Adrenal gland (tissue), 9 donors: ENCODE measurements at regions not wholly inside any gene's neighbourhood (a gene's known extent, or its start where the extent isn't known, plus 50 kb on each side); places are given as distances from the start of the nearest gene placed in this dataset.

Experiments
- DNase-seq, 7 donors: peaks; one replicate each; pipeline ENCODE4 v3.0.0-alpha.2; 2019 to 2020
- H3K27ac ChIP-seq, 5 donors: fragments of 200-600 bp; sonication (generic) in 4 of 5; 1 replicate in 3 of 5; 2 replicates in 2 of 5; pipeline versions ENCODE4 v1.5.1 to v1.8.0; 2016 to 2020; ENCODE audit warnings: mild to moderate bottlenecking in 1 of 5
- H3K27me3 ChIP-seq: fragments of 200-600 bp; 2 replicates; pipeline ENCODE4 v1.8.0; 2021
- H3K36me3 ChIP-seq, 2 donors: fragments of 200-600 bp; replicated peaks in 1 of 2; 1 replicate in 1 of 2; 2 replicates in 1 of 2; pipeline versions ENCODE4 v1.5.1 to v1.8.0; 2018 to 2022
- H3K4me1 ChIP-seq, 2 donors: fragments of 200-600 bp; replicated peaks in 1 of 2; 1 replicate in 1 of 2; 2 replicates in 1 of 2; pipeline versions ENCODE4 v1.5.1 to v1.8.0; 2018 to 2021
- H3K4me3 ChIP-seq, 4 donors: fragments of 200-600 bp; sonication (generic) in 3 of 4; one replicate each; pipeline ENCODE4 v1.5.1; 2016 to 2018
- H3K9me3 ChIP-seq, 3 donors: fragments of 200-600 bp; sonication (generic) in 1 of 3; replicated peaks in 1 of 3; 1 replicate in 2 of 3; 2 replicates in 1 of 3; pipeline versions ENCODE4 v1.5.1 to v1.8.0; 2016 to 2021
- POLR2A ChIP-seq, 2 donors: fragments of 450-650 bp; IDR thresholded peaks; one replicate each; pipeline ENCODE4 v1.6.1; 2017; ENCODE audit warnings: antibody characterized with exemption in 2 of 2, mild to moderate bottlenecking in 2 of 2, moderate library complexity in 1 of 2
- WGBS, 4 donors: extraction: QIAGEN DNeasy Blood & Tissue Kit in 2 of 4; methylation state at CpG; one replicate each; pipeline versions ENCODE4 v1.1.5 to v1.1.7; 2013 to 2017; 5-methylcytosine and 5-hydroxymethylcytosine counted together
- intact Hi-C, 2 donors: fragments of 100-400 bp; cut with DNase I; formaldehyde crosslinking; loops; one replicate each; pipeline versions ENCODE4 v1.14.1 to v1.15.0; 2022 to 2023
- TF ChIP-seq, protein P1 (sequence below), 6 experiments: fragments of 450-650 bp in 4 of 6; fragments of 200-600 bp in 2 of 6; sonication (generic) in 1 of 6; IDR thresholded peaks; 1 replicate in 5 of 6; 2 replicates in 1 of 6; pipeline versions ENCODE4 v1.5.1 to v1.8.0; 2016 to 2021; ENCODE audit warnings: antibody characterized with exemption in 6 of 6, mild to moderate bottlenecking in 2 of 6, moderate library complexity in 1 of 6
- donor health status: healthy with polysubstance abuse.
- donor health status: Bipolar disorder and iron deficiency.
- donor health status: DM: yes; HTN: yes; CAD: no.
- donor health status: DM: no; HTN: no; CAD: no.
- donor health status: DM: no; HTN: no; CAD: no.

DNA sequence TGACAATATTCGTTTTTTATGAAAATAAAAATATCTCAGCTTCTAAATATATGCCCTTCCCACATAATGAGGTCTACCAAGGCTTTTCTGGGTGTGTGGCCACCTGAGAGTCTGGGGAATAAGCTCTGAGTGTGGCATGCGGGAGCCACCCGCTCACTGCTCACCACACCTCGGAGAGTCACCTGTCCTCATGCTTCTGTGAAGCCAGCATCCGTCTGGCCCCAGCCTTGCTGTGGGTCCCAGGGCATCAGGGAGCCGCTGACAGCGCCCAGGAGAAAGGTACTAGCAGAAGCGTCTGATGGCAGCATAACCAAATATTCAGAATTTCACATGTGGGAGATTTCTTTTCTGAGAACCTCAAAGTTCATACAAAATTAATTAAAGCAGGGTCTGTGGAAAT lies 133.2 kb upstream of the IRX4 start:
- H3K4me1 ChIP-seq = no peaks in the 10 kb centered on the region
- intact Hi-C loops = no loop called here
- no peaks in the 10 kb centered on the region for H3K36me3 ChIP-seq
- H3K9me3 ChIP-seq = no peaks in the 10 kb centered on the region
- H3K27me3 ChIP-seq = no peaks in the 10 kb centered on the region
- no peak for DNase-seq
- no peak overlapping the region for H3K4me3 ChIP-seq
- WGBS, 4 donors = 46 to 69% (median 63%) methylated on average over 8 of the region's 8 CpGs
- TF ChIP-seq POLR2A (IDR thresholded peaks at IDR 0.05) = no peak
- TF ChIP-seq, protein P1, sequence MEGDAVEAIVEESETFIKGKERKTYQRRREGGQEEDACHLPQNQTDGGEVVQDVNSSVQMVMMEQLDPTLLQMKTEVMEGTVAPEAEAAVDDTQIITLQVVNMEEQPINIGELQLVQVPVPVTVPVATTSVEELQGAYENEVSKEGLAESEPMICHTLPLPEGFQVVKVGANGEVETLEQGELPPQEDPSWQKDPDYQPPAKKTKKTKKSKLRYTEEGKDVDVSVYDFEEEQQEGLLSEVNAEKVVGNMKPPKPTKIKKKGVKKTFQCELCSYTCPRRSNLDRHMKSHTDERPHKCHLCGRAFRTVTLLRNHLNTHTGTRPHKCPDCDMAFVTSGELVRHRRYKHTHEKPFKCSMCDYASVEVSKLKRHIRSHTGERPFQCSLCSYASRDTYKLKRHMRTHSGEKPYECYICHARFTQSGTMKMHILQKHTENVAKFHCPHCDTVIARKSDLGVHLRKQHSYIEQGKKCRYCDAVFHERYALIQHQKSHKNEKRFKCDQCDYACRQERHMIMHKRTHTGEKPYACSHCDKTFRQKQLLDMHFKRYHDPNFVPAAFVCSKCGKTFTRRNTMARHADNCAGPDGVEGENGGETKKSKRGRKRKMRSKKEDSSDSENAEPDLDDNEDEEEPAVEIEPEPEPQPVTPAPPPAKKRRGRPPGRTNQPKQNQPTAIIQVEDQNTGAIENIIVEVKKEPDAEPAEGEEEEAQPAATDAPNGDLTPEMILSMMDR (IDR thresholded peaks at IDR 0.05) = no peak
- no peak overlapping the region for H3K27ac ChIP-seq

DNA sequence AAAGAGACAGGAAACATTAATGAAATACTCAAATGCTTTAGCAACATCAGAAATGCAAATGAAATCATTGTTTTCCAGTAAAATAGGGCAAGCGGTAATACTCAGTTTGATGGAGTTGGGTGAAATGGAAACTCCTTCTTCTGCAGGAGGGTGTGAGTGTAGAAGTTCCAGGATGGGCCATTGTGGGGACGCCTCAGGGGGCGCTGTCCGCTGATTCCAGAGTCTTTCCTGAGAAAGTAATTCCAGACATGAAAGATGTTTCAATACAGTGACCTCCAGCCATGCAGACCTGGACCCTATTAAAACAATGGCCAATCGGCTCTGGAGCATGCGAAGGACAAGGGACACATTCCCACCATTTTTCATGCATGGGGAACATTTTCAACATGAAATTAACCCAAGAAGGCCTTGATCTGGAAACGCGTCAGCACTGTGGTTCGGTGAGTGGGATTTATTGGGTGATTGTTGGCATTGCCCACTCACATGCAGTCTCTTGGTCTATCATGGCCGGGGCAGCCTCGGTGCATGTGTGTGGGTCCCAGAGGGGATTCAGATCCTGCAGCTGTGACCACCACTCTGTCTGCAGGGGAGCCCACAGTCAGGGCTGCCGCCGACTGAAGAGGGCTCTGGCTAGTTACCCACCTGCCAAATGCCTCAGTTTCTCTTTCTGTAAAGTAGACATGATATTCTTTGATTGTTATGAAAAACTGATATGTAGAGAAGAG lies 132.6 kb upstream of the IRX4 start:
- Histone ChIP-seq H3K36me3 (no peaks in the 10 kb centered on the region), H3K4me1 (no peaks in the 10 kb centered on the region), H3K9me3 (no peaks in the 10 kb centered on the region), H3K27me3 (no peaks in the 10 kb centered on the region), H3K4me3 (no peak overlapping the region), H3K27ac (no peak overlapping the region)
- no peak for TF ChIP-seq POLR2A (IDR thresholded peaks at IDR 0.05)
- TF ChIP-seq, protein P1 (IDR thresholded peaks at IDR 0.05) = no peak
- 69 to 80% (median 75%) methylated on average over 13 of the region's 13 CpGs for WGBS, 4 donors
- intact Hi-C loops = no loop called here
- DNase-seq = no peak

DNA sequence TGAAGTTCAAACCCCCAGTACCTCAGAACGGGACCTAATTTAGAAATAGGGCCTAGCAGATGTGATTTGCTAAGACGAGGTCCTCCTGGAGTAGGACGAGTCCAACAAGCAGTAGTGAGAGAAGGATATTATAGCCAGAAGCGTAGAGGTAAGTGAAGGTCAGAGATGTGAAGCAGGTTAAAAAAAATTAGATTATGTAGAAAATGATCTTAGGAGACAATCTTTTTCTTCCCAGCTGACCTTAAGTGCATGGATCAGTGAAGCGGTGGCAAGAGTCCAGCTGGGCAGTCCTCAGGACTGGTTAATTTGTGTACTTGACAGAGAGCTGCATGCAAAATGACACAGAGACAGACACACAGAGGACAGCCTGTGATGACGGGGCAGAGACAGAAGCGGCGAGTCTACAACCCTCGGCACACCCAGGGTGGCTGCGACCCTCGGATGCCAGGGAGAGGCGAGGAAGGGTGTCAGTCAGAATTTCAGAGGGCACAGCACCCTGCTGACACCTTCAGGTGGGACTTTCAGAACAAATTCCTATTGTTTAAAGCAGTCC lies 131.4 kb upstream of the IRX4 start:
- TF ChIP-seq, protein P1 (IDR thresholded peaks at IDR 0.05) = no peak
- TF ChIP-seq POLR2A (IDR thresholded peaks at IDR 0.05) = no peak
- H3K27ac ChIP-seq = no peak overlapping the region
- intact Hi-C loops = no loop called here
- WGBS, 4 donors = 79 to 82% (median 79%) methylated on average over 12 of the region's 12 CpGs
- no peaks in the 10 kb centered on the region for H3K9me3 ChIP-seq
- H3K4me3 ChIP-seq = no peak overlapping the region
- DNase-seq = no peak
- H3K27me3 ChIP-seq = no peaks in the 10 kb centered on the region
- H3K36me3 ChIP-seq = no peaks in the 10 kb centered on the region
- H3K4me1 ChIP-seq = no peaks in the 10 kb centered on the region

DNA sequence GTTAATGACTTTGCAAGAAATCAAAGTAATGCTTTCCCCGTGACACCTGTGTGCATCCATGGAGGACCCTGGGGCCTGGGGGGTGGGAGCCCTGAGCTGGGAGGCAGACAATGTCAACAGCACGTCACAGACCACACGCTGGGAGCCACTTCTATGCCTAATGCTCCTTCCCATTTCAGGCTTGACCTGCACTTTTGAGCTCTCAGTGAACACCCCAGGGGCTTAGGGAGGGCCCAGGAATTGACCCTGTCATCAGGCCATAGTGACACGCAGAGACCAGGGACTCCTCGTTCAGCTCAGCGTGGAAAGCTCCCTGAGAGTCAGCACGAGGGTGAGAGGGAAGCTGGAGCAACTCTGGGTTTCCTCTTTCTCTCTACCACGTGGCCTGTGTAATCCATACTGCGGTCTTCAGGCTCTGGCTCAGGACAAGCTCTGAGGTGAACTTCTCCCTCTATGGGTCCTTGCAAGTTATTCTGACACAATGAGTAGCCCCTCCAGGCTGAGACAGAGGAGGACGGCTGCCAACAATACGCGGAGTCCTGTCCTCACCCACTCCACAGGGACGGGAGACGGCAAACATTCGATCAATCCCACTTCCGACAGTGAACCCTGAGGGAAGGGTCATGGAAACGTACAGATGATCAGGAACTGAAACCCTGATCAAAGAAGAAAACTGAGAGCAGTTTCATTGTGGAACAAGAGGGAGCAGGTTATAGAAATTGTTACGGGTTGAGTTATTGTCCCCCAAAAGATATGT lies 130.8 kb upstream of the IRX4 start:
- Histone ChIP-seq H3K36me3 (no peaks in the 10 kb centered on the region), H3K4me1 (no peaks in the 10 kb centered on the region), H3K4me3 (no peak overlapping the region), H3K27me3 (no peaks in the 10 kb centered on the region), H3K27ac (no peak overlapping the region), H3K9me3 (no peaks in the 10 kb centered on the region)
- DNase-seq = no peak
- 78 to 79% (median 78%) methylated on average over 18 of the region's 18 CpGs for WGBS, 4 donors
- intact Hi-C loops = no loop called here
- TF ChIP-seq POLR2A (IDR thresholded peaks at IDR 0.05) = no peak
- TF ChIP-seq, protein P1 (IDR thresholded peaks at IDR 0.05) = no peak
